K562 (cell line): ENCODE measurements at regions not wholly inside any gene's neighbourhood (a gene's known extent, or its start where the extent isn't known, plus 50 kb on each side); places are given as distances from the start of the nearest gene placed in this dataset.

ENCODE experiments used
- ETS1 ChIP-seq: conservative IDR thresholded peaks from 2 replicates; pipeline ENCODE4 v1.6.1; 2011; ENCODE audit warnings: low read depth, mild to moderate bottlenecking, low read length; ENCODE audit not compliant: control insufficient read depth
- JUNB ChIP-seq: fragments of 450-650 bp; formaldehyde crosslinking; conservative IDR thresholded peaks from 2 replicates; pipeline ENCODE4 v1.4.0; 2020; ENCODE audit warnings: mild to moderate bottlenecking
- NKRF ChIP-seq: fragments of 450-650 bp; IDR thresholded peaks from 2 replicates; pipeline ENCODE4 v1.6.1; 2016; ENCODE audit warnings: borderline replicate concordance
- NR2C2 ChIP-seq, 2 experiments: fragments of 200-800 bp in 1 of 2; sonication (Bioruptor generic) in 1 of 2; sonication (generic) in 1 of 2; formaldehyde crosslinking in 1 of 2; IDR thresholded peaks; 2 replicates each; pipeline versions ENCODE4 v1.6.1 to v1.8.0; 2016 to 2022; ENCODE audit warnings: mild to moderate bottlenecking in 1 of 2, missing compliant biosample characterization in 1 of 2, missing genetic modification characterization in 1 of 2, missing genetic modification reagents in 1 of 2
- RBM25 ChIP-seq: fragments of 200-400 bp; formaldehyde crosslinking; IDR thresholded peaks from 2 replicates; pipeline ENCODE4 v1.6.1; 2018; ENCODE audit warnings: low read length, low read depth, moderate library complexity; ENCODE audit not compliant: severe bottlenecking
- TSC22D4 ChIP-seq: fragments of 450-650 bp; IDR thresholded peaks from 2 replicates; pipeline ENCODE4 v1.6.1; 2016; ENCODE audit warnings: missing genetic modification characterization, missing biosample characterization, control low read depth
- XRCC4 ChIP-seq: IDR thresholded peaks from one replicate; pipeline ENCODE4 v1.6.1; 2011; ENCODE audit not compliant: insufficient read depth, insufficient read length; ENCODE audit errors: extremely low read depth
- ZBTB11 ChIP-seq, 3 experiments: fragments of 200-800 bp in 1 of 3; fragments of 250-450 bp in 1 of 3; fragments of 450-650 bp in 1 of 3; sonication (Bioruptor Pico) in 1 of 3; sonication (Bioruptor generic) in 1 of 3; formaldehyde crosslinking in 1 of 3; IDR thresholded peaks; 2 replicates each; pipeline versions ENCODE4 v1.6.1 to v1.8.0; 2016 to 2022; ENCODE audit warnings: mild to moderate bottlenecking in 2 of 3, missing genetic modification characterization in 2 of 3, missing compliant biosample characterization in 1 of 3, moderate library complexity in 1 of 3
- ZBTB40 ChIP-seq, 2 experiments: fragments of 450-650 bp in 1 of 2; sonication (generic) in 1 of 2; formaldehyde crosslinking in 1 of 2; IDR thresholded peaks; 2 replicates each; pipeline versions ENCODE4 v1.7.1 to v1.9.0; 2016 to 2022; ENCODE audit warnings: inconsistent platforms in 1 of 2, mild to moderate bottlenecking in 1 of 2, missing genetic modification reagents in 1 of 2
- ZNF311 ChIP-seq: fragments of 250-450 bp; sonication (Bioruptor Pico); IDR thresholded peaks from 2 replicates; pipeline ENCODE4 v1.4.0; 2020; ENCODE audit warnings: mild to moderate bottlenecking, moderate library complexity
- ZNF551 ChIP-seq: fragments of 250-450 bp; sonication (Bioruptor Pico); IDR thresholded peaks from 2 replicates; pipeline ENCODE4 v1.5.0; 2021; ENCODE audit warnings: mild to moderate bottlenecking, moderate library complexity

- TF ChIP-seq NR2C2 (CRISPR knock-in tag; IDR thresholded peaks at IDR 0.05) (no peak), NR2C2 (tag; IDR thresholded peaks at IDR 0.05) (no peak), ZBTB11 (CRISPR knock-in tag; IDR thresholded peaks at IDR 0.05) (no peak), ETS1 (no peak), NKRF (no peak), ZNF551 (CRISPR knock-in tag) (no peak), ZNF311 (CRISPR knock-in tag) (no peak), JUNB (no peak), XRCC4 (no peak), ZBTB40 (IDR thresholded peaks at IDR 0.05) (no peak), ZBTB40 (CRISPR knock-in tag; IDR thresholded peaks at IDR 0.05) (no peak), RBM25 (no peak), TSC22D4 (tag) (no peak)
Observed at GRCh38 chr6:86273936-86274335, 631.2 kb upstream of the SYNCRIP start (continued).
